ENCODE measurements at regions not wholly inside any gene's neighbourhood (a gene's known extent, or its start where the extent isn't known, plus 50 kb on each side); places are given as distances from the start of the nearest gene placed in this dataset.

GRCh38 chr5:166369346-166369745, 1922.1 kb upstream of the WWC1 start:
- TF ChIP-seq PHF21A (CRISPR knock-in tag; IDR thresholded peaks at IDR 0.05) (no peak), SRSF9 (IDR thresholded peaks at IDR 0.05; ENCODE audit: borderline replicate concordance, insufficient read depth, low read depth, low read length, poor library complexity, severe bottlenecking) (no peak), ZNF790 (CRISPR knock-in tag; IDR thresholded peaks at IDR 0.05; ENCODE audit: borderline replicate concordance) (no peak), KLF6 (CRISPR knock-in tag; IDR thresholded peaks at IDR 0.05) (no peak), ZNF766 (CRISPR knock-in tag; IDR thresholded peaks at IDR 0.05; ENCODE audit: borderline replicate concordance) (no peak), FOXP1 (IDR thresholded peaks at IDR 0.05) (no peak), FOXP1 (CRISPR knock-in tag; IDR thresholded peaks at IDR 0.05) (no peak), HINFP (CRISPR knock-in tag; IDR thresholded peaks at IDR 0.05; ENCODE audit: low read depth) (no peak), ZFP90 (CRISPR knock-in tag; IDR thresholded peaks at IDR 0.05; ENCODE audit: borderline replicate concordance) (no peak), SMAD9 (CRISPR knock-in tag; IDR thresholded peaks at IDR 0.05) (no peak), GTF3A (CRISPR knock-in tag; conservative IDR thresholded peaks at IDR 0.05) (no peak), MAFG (CRISPR knock-in tag; IDR thresholded peaks at IDR 0.05) (no peak), PRDM10 (CRISPR knock-in tag; IDR thresholded peaks at IDR 0.05; ENCODE audit: low read depth) (no peak), GZF1 (CRISPR knock-in tag; IDR thresholded peaks at IDR 0.05) (no peak), ZZZ3 (CRISPR knock-in tag; IDR thresholded peaks at IDR 0.05; ENCODE audit: borderline replicate concordance) (no peak), EP300 (IDR thresholded peaks at IDR 0.05; ENCODE audit: low read depth in 2 of 2, low read length in 2 of 2) (no peak), EP300 (CRISPR knock-in tag; IDR thresholded peaks at IDR 0.05; ENCODE audit: borderline replicate concordance) (no peak)
- TF ChIP-seq, protein P1, sequence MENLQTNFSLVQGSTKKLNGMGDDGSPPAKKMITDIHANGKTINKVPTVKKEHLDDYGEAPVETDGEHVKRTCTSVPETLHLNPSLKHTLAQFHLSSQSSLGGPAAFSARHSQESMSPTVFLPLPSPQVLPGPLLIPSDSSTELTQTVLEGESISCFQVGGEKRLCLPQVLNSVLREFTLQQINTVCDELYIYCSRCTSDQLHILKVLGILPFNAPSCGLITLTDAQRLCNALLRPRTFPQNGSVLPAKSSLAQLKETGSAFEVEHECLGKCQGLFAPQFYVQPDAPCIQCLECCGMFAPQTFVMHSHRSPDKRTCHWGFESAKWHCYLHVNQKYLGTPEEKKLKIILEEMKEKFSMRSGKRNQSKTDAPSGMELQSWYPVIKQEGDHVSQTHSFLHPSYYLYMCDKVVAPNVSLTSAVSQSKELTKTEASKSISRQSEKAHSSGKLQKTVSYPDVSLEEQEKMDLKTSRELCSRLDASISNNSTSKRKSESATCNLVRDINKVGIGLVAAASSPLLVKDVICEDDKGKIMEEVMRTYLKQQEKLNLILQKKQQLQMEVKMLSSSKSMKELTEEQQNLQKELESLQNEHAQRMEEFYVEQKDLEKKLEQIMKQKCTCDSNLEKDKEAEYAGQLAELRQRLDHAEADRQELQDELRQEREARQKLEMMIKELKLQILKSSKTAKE (CRISPR knock-in tag; IDR thresholded peaks at IDR 0.05; ENCODE audit: borderline replicate concordance): no peak
- TF ChIP-seq, protein P2, sequence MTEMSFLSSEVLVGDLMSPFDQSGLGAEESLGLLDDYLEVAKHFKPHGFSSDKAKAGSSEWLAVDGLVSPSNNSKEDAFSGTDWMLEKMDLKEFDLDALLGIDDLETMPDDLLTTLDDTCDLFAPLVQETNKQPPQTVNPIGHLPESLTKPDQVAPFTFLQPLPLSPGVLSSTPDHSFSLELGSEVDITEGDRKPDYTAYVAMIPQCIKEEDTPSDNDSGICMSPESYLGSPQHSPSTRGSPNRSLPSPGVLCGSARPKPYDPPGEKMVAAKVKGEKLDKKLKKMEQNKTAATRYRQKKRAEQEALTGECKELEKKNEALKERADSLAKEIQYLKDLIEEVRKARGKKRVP (CRISPR knock-in tag; IDR thresholded peaks at IDR 0.05): no peak
- H3K9me3 ChIP-seq (ENCODE audit: low read length): peaks cover 52% of the 10 kb centered on the region
- no peak overlapping the region for H3K4me3 ChIP-seq (replicated peaks in 1 of 3; ENCODE audit: insufficient read depth in 1 of 3, low read depth in 2 of 3, low read length in 3 of 3)
- WGBS (ENCODE audit: low lambda C conversion rate): 2% methylated on average over 2 of the region's 2 CpGs
- intact Hi-C loops (cut with micrococcal nuclease; ENCODE audit: unreplicated experiment) (no loop called here), in situ Hi-C loops (cut with HindIII; ENCODE audit: extremely low pct_ligation_motif_present, low pct_unique_long_range_greater_than_20kb) (no loop called here)
- FAIRE-seq (no peak), DNase-seq (ENCODE audit: low spot score) (no peak), ATAC-seq (no peak)
- H3K27ac ChIP-seq (ENCODE audit: extremely low read length, insufficient read depth, low read length): no peak overlapping the region
- H3K4me1 ChIP-seq (ENCODE audit: insufficient read depth, low read length): no peaks in the 10 kb centered on the region
- CTCF ChIA-PET (ENCODE audit: low intra/inter-chr PET ratio, low total read pairs): no interaction called here
- H3K4me2 ChIP-seq (ENCODE audit: low read depth, low read length): no peak overlapping the region
- no peaks in the 10 kb centered on the region for H3K79me2 ChIP-seq (ENCODE audit: insufficient read depth, low read length)
- no peaks in the 10 kb centered on the region for H3K36me3 ChIP-seq (replicated peaks in 1 of 2; ENCODE audit: control insufficient read depth in 1 of 2, insufficient read depth in 2 of 2, low read length in 2 of 2)
- no TSS peak for BruUV-seq (replicated peaks)
- no peak overlapping the region for H3K9ac ChIP-seq (ENCODE audit: insufficient read depth, low read depth, low read length)
- POLR2A ChIA-PET: no interaction called here
- H2AFZ ChIP-seq (ENCODE audit: low read length): no peak overlapping the region
- no peaks in the 10 kb centered on the region for H3K27me3 ChIP-seq (ENCODE audit: control insufficient read depth in 1 of 2, insufficient read depth in 2 of 2, low read length in 2 of 2)
- no peaks in the 10 kb centered on the region for H4K20me1 ChIP-seq (ENCODE audit: insufficient read depth, low read length)
